Renal cortical epithelial cell (primary cell): ENCODE measurements at regions not wholly inside any gene's neighbourhood (a gene's known extent, or its start where the extent isn't known, plus 50 kb on each side); places are given as distances from the start of the nearest gene placed in this dataset.

ENCODE experiments used
- DNase-seq: peaks from one replicate; pipeline ENCODE4 v3.0.0-alpha.2; 2011; ENCODE audit warnings: low read depth

DNA sequence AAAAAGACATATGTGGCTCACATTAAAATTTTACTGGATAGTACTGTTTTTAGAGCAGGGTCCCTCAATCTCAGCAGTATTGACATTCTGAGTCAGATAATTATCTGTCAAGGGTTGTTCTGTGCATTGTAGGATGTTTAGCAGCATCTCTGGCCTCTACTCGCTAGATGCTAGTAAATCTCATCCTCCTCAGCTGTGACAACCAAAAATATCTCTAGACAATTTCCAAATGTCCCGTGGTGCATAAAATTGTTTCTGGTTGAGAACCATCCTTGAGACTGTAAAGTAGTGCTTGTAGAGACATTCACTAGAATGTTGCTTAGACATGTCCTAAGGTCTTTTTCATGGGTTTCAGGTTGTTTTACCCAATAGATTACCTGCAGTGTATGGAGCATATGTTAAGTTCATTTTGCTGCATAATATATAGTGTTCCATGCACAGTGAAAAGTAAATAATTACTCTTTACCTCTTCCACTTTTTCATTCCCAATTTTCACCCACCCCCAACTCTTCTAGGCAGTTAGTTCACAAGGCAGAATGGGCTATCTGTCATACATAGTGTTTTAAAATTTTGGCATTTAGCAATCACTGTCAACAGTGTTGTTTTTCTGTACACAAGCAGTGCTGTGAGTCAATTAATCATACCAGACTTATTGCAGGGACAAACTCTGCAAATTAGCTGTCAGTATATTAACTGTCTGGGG, 200.2 kb upstream of the SLC38A2 start:
- DNase-seq: no peak

DNA sequence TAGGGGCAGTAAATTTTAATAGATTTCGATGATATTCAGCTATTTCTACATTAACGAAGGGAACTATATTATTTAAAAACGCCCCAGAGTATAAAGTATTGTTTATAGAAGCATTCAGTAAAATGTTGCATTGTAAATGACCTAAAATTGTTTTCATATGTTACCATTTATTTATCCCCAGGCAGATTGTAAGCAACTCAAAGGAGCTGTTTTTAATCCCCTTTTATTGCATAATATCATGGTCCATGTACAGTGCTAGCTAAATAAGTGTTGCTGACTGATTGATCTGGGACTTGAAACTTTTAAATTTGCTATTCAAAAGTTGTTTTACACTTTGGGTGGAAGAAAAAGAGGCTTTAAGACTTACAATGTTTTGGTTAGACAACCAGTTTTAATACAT, 199.0 kb upstream of the SLC38A2 start:
- no peak for DNase-seq

DNA sequence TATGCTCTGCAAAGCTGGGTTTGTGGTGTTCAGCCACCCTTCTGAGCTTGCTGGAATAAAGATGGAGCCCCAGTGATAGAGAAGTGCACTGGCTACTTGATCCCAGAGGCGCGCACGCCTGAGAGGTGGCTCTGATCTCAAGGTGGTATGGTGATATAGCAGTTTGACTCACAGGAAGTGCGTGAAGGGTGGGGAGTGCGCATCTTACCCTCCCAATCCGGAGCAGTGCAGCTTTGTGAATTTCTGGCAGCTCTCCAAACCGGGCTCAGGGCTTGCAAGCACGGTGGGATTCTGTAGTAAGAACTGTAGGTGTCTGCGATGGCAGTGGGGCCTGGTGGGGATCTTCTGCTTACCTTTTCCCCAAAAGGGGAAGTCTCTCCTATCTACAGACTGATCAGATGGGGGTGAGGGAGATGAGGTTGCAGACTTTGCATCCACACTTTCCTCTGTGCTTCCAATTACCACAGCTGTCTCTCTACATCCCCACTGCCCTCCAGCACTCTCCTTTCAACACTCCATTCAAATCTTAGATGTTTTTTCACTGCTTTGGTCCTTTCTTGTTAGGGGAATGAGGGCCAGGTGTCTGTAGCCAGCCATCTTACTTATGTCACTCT, 197.4 kb upstream of the SLC38A2 start:
- DNase-seq: no peak

DNA sequence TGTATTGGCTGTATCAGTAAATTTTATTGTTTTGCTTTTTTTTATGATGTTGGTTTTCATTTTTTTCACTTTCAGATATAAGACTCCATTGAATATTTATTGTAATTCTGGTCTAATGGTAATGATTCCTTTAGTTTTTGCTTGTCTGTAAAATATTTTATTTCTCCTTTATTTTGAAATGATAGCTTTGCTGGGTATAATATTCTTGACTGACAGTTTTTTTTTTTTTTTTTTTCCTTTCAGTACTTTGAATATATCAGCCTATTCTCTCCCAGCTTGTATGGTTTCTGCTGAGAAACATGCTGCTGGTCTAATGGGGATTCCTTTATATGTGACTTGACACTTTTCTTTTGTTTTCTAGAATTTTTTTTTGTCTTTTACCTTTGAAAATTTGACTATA, 195.1 kb upstream of the SLC38A2 start:
- no peak for DNase-seq

DNA sequence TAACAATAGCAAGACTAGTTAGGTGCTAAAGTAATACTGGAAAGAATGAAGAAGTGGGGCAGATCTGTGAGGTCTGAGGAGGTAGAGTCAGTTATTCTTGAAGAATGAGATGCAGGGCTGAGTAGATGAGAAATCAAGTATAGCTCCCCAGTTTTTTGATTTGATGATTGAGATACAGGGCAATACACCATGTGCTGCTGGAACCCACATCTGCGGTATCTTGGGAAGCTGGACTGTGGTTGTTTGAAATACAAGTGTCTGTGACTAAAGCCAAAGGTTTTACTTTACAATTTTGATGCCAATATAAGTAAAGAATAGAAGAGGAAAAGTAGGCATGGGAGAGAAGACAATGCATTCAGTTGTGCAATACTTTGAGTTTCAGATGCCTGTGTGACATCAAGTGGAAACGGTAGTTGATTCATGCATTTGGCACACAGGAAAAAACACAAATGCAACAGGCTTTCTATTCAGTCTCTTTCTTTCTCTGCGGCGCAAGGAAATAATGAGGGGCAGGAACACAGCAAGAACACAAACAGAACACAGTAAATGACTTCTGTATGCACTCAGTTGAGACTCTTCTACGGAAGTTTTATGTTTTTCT, 190.2 kb upstream of the SLC38A2 start:
- DNase-seq: peak; percentile 99

DNA sequence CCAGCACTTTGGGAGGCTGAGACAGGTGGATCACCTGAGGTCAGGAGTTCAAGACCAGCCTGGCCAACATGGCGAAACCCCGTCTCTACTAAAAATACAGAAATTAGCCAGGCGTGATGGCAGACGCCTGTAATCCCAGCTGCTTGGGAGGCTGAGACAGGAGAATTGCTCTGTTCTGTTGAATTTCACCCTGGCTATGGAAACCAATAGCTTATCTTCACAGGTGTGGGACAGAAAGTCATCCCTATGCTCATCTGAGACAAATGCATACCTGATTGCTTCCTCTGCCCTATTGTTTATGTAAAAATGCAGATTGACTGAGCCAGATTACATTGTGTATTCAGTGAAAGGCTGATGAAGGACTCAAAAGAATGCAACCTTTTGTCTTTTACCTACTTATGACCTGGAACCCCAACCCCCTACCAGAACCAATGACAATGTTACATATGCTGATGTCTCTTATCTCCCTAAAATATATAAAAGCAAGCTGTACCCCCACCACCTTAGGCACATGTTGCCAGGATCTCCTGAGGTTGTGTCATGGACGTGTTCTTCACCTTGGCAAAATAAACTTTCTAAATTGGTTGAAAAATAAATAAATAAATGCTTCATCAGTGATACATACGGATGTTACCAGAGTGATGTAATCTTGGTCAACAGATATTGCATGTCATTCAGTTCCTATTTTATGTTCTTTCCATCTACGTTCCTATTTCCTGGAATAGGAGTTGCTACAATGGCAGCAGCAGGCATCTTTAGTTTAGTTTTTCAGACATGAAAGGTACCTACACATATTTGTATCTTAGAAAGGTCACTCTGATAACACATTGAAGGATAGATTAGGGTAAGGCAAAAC, 189.4 kb upstream of the SLC38A2 start:
- peak; percentile 23 for DNase-seq

DNA sequence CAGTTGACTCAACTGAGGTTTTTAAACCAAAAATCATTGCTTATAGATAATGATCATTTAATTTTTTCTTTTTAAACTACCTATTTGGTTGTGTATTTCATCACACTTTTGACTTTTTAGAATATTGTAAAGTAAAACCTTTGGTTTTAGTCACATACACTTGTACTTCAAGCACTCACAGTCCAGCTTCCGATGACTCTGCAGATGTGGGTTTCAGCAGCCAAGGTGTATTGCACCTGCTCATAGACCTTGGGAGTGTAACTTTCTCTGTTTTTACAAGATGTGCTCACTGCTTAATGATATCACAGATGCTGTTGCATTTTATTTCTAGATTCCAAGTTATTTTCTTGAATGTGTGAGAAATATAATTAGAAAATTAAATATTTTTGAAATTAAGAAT, 188.3 kb upstream of the SLC38A2 start:
- DNase-seq: no peak

DNA sequence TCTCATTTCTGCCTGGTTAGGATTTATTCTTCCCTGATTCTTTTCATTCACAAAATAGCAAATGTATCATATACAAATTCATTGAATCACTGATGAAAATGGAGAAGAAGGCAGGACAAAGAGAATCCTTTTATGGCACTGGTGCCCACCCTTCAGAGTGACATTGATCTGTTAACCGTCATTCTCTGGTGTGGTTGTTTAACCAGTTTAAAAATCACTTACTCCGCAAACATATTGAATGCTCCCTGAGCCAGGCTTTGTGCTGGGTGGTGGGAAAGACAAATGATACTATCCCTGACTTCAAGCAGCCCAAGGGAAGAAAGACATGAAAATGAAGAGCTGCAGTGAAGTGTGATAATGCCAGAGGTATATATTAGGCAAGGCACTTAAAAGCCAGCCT, 187.5 kb upstream of the SLC38A2 start:
- no peak for DNase-seq

DNA sequence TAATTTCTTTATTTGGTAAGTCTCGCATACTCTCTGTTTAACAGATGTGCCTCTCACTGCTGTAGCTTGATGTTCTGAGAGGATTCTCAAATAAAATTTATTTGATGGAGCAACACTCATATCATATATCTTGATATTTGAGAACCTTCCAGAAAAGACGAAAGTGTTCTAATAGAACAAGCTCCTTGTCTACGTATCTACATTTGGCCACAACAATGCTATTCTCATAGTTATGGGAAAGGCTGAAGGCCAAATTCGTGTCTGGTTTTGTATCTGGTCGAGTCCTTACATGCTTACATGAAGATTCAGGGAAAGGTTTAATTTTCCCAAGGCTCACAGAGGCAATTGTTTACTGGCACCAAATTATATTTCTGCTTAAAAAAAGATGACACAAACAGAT, 186.7 kb upstream of the SLC38A2 start:
- DNase-seq: no peak

DNA sequence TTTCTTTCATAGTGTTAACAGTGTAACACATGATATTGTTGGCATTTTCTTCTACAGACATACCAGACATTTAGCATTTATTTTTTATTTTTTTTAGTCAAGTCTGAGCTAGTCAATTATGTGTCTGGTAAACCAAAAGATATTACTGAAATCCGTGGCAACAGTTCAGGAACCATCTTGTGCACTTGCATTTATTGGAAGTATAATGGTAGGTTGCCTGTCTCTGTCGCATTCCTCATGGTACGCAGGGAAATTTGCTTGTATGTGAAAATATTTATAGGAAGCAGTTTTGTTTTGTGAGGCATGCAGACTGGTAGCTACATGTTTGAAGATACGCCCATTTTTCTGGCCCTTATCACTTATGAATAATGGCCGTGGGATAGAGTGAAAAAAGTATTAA, 186.1 kb upstream of the SLC38A2 start:
- no peak for DNase-seq

DNA sequence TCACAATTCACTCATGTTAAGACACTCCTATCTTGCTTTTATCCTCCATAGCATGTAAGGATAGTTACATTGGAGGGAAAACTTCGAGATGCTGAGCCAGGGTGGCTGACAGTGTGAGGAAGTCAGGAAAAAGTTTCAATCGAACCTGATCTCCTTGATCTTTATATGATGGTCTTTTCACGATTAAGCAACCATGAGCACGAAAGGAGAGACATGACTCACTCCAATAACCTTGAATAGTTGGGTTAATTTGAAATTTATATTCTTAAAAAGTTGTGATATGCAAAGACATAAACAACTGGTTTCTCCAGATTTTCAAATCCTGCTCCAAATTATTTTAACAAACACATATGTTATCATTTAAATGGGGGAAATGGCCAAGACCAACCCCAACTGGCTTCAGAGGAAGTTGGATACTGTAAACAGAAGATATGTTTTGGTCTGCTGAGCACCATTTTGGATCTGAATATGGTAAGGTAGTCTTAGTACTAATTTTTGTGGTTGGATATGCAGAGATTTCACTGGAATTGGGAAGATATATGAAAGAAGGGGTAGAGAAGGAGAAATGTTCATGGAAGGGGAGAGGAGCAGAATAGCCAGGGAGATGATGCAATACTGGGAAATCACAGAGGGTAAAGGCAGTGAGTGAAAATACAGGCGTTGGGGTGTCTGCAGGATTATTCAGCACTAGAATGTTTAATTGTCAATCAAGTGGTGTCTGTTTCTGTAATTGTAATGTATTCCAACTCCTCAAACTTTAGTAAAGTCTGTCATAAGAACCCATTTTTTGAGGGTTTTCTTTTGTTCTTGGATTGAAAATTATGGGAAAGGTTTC, 185.2 kb upstream of the SLC38A2 start:
- no peak for DNase-seq

DNA sequence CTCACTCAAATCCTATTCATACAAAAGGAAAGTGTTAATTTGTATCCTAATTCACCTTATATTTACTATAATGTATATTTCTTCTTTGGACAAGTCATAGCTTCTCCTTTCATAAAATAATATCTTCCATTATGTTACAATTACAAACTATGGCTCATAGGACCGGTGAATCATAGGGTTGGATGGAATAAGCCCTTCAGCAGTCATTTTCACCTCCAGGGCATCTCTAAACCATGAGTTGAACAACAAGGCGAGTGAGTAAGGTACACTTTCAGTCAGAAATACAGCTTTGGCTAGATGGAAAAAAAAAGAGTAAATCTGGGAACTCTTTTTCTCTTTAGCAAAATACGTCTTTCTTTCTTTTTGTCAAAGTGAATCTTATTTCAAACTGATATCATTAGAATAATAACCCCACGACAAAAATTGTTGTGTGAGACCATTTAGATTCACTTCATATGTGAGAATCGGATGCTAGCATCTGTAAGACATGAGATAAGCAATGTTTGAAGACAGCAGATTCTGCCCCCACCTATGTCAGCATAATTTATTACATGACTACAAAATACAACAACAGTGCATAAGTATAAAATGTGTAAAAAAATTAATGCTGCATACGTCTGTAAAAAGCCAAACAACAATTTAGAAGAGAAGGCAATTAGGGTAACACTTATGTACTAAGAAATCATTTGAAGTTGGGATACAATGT, 184.4 kb upstream of the SLC38A2 start:
- DNase-seq: peak; percentile 75

DNA sequence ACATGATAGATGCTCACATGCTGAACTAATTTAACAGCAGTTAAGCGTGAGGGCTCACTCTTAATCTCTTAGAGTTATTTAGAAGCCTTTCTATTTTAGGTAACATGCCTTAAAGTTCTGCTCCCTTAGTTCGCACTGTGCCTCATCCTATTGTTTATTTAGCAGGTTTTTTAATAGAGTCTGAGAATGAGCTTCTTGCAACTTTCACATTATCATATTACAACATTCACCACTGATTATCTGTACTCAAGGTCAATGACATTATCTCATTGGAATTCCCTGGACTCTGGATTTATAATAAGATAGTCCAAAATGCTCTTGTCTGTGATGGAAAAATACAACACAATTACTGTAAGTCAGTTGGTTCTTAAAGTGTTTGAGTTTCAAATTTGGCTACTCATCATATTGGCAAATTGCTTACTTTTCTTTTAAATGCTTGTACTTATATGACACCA, 183.6 kb upstream of the SLC38A2 start:
- DNase-seq: peak; percentile 82

DNA sequence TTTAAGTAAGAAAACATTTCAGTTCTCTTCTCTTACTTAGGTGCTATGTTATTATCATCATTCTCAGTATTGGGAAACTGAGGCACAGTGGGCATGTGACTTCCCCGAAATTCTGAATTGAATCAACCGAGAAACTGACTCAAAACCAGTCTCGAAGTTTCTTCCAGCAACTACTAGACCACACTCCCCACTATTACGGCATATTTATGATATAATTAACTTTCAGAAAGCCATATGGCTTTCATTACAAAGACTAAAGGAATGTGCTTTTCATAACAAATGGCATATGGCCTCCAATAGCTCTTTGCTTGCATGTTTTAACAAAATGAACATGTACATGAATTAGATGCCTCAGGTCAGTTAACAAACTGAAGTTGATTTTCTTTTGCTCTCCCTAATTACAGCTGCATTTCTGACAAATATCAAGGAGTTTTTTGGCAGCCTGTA, 182.9 kb upstream of the SLC38A2 start:
- DNase-seq: peak; percentile 24

DNA sequence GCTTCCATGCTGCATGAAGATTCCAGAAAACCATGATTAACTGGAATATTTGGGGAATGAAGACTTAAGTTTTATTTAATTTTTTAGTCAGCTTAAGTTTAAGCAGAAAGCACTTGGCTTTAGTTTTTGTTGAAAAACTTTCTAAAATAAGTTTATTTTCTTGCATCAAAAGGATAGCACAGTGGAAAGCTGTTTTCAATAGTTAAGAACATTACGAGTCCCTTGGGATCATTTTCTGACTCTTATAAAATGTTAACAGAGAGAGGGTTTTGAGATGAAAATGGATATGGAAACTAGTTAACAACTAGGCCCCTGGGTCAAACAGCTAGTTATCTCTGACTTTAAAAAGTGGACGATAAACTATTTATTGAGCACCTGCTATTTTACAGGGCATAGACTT, 181.9 kb upstream of the SLC38A2 start:
- no peak for DNase-seq

DNA sequence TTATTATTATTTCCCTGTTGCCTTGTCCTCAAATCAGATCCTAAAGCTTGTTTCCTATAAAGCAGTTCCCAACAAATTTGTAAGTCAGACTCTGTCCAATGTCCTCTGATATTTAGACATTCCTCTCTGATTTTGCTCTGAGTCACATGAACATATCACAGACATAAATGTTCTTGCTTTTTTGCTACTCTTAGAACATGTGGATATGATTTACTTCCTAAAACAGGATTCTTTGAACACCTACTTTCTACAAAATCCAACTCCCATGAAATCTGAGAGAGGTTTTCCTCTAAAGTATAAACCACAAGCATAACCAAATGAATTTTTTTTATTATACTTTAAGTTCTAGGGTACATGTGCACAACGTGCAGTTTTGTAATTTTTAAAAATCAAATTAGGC, 181.3 kb upstream of the SLC38A2 start:
- DNase-seq: no peak

DNA sequence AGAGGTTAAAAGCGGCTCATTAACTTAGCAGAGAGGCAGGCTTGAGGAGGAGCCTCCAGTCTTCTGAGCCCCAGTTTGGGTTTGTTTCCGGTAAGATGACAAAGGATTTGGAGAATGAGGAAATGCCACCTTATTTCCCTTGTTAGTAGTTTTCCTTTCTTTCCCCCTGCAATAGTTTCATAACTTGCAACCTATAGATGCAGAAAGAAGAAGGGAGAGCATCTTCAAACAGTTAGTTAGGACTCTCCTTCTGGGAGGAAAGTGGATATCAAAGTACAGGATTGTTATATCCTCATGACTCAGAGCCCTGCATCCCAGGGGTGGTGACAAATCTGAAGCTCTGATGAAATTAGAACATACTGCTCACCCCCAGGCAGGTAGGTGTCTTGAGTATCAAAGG, 180.7 kb upstream of the SLC38A2 start:
- DNase-seq: peak; percentile 65

DNA sequence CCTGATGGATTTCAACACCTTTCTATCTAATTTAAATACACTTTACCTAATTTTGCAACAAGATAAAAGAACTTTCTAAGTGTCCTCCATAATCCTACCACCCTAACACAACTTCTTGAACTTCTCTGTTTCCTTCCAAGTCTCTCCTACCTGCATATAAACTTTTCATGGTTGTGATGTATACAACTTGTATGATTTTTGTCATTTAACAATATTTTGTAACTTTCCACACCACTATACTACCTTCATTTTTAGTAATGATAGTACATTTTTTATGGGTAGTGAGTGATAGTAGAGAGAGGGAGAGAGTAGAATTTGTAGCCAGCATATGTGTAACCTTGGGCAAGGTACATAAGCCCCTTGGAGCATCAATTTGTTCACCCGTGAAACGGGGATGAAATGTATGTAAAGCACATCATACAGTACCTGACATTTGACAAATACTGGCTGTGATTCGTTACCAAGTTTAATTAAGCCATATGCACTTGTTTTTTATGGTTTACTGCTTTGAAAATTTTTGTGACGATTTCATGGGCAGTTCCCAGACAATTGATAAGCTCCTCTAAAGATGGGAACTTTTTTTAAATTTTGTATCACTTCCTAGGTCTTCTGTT, 177.8 kb upstream of the SLC38A2 start:
- DNase-seq: no peak

DNA sequence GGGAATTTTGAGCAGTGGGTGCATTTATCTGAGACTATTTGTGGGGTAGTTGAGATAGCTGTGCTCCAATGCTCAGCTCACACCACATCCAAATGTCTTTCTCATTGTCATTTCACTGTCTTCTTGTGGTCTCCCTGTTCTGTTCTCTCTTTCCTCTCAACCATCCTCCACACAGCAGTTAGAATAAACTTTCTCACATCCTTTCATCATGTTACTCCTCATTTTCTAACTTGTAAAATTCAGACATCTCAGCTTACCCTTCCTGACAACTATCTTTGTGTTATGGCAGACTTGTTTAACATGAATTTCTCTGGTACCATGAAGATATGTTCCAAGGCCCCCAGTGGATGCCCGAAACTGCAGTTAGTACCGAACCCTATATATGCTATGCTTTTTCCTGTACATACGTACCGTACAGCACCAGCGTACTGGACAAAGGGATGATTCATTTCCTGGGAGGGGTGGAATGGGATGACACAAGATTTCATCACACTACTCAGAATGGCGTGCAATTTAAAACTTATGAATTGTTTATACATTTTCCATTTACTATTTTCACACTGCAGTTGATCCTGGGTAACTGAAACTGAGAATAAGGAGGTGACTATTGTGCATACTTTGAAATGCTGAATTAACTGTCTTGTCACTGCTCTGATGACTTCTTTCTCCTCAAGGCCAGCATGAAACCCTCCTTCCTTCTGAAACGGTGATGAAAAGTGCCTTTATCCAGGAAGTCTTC, 177.1 kb upstream of the SLC38A2 start:
- DNase-seq: no peak

DNA sequence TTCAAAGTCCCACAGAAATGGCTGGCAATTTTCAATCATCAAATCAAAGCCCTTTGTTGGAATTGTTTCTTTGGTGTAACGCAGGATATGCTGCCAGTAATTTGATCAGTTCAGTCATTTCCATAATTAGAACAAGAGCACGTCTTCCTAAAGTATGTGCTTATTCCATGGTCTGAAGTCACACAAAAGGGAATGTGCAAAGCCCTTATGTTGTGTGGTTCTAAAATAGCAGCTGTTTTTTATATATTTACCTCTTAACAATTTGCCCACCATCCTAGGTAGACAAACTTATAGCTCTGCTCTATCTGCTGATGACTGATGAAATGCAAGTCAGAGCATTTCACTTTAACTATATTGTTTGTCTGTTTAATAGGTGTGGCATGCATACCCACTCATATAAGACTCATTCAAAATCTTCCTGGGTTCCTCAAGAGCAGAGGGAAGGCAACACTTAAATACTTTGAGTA, 176.1 kb upstream of the SLC38A2 start:
- DNase-seq: no peak
